NCI-H2196 (cell line): ENCODE measurements at regions not wholly inside any gene's neighbourhood (a gene's known extent, or its start where the extent isn't known, plus 50 kb on each side); places are given as distances from the start of the nearest gene placed in this dataset.

Experiments used
- DNase-seq: peaks from one replicate; lab custom pipeline; 2025; ENCODE audit not compliant: unreplicated experiment; lab: John Stamatoyannopoulos, UW

DNA sequence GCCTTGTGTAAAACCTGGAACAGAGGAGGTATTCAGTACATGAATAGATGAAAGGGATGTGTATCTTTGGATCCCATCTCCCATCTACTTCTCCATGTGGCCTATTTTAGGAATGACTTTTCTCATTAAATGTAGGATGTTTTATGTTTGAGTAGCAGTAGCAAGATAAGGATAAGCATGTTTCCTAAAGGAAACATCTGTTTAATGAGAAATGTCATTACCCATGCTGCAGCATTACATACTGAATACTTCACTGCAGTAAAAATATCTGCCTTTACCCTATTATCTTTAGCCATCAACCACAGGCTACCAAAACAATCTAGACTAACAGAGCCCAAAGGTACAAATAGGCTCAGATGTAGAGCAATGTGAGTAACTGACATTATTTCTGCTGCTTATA lies 419.2 kb upstream of the CYRIA start:
- DNase-seq, result no peak

DNA sequence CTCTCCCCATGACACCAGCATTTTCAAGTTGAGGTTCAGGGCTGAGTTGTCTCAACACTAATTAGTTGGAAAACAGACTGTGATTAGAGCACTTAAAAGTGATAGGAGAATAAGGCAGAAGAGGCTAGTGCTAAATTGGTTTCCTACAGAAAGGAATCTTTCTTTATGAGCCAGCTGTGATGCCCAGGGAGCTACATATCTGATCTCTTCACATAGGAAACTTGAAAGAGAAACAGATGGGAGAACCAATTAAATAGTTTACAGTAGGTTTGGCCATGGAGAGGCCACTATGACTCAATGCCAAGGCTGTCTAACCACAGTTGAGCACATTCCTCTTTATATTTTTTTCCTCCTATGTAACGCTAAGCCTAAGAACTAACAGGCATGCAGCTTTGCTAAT lies 418.3 kb upstream of the CYRIA start:
- DNase-seq, result no peak

DNA sequence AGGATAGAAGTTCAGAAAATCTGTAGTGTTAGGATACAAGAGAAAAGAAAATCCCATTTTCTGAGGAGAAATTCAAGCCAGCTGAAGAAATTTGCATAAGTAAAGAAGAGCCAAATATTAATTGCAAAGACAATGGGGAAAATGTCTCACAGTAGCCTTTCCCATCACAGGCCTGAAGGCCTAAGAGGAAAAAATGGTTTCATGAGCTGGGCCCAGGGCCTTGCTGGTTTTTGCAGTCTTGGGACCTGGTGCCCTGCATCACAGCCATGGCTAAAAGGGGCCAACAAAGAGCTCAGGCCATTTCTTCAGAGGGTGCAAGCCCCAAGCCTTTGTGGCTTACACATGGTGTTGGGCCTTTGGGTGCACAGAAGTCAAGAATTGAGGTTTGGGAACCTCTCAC lies 413.6 kb upstream of the CYRIA start:
- DNase-seq, result no peak

DNA sequence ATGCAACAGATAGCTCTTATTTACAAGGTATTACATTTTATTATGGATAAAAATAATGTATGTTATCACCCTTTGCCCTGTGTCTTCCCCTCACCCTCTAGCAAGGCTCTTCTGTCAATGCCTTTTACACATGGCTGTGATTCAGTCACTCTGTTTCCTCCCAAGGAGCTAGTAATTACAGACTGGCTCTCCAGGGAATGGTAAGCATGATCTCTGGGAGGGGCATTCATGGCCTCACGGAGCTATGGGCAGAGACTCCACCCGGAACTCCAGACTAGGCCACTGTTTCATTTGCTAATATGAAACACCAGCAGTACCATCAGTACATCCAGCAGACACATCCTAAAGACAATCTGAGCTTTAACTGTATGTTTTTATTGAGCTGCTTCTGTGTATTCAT lies 410.9 kb upstream of the CYRIA start:
- no peak for DNase-seq

DNA sequence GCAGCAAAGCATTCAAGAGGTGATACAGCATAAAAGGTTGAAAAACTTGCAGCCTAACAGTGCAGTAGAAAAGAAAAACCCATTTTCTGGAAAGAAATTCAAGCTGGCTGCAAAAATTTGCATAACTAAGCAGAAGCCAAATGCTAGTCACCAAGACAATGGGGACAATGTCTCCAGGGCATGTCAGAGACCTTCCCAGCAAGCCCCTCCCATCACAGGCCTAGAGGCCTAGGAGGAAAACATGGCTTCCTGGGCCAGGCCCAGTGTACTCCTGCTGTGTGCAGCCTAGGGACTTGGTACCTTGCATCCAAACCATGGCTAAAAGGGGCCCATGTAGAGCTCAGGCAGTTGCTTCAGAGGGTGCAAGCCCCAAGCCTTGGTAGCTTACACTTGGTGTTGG lies 405.1 kb upstream of the CYRIA start:
- DNase-seq, result no peak

DNA sequence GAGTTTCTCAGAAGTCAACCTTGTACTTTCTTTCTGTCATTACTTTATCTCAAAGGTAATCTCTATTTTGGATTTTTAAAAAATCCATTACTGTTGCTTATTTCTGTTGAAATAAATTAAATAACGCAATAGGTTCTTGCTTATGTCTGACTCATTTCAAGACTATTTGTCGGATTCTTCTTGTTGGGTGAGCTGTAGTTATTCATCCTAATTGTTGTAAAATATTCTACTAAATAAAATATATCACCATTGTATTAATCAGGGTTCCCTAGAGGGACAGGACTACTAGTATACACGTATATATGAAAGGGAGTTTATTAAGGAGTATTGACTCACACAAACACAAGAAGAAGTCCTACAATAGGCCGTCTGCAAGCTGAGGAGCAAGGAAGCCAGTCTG lies 403.9 kb upstream of the CYRIA start:
- no peak for DNase-seq

DNA sequence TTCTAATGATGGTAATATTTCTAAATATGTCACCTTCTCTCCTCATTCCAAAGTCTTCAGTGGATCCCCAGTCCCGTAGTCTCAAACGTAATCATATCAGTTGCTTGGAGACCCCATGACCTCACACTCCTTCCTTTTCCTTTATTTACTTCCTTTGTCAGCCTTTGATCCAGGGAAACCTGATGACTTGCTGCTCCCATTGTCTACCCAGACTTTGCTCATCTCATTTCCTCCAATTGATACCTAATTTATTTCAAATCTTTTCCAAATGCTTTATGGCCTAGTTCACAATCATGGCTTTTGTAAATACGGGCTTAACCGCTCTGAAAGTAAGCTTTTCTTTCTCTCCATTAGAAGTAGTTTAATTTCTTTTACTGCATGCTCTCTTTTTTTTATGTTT lies 402.4 kb upstream of the CYRIA start:
- no peak for DNase-seq

DNA sequence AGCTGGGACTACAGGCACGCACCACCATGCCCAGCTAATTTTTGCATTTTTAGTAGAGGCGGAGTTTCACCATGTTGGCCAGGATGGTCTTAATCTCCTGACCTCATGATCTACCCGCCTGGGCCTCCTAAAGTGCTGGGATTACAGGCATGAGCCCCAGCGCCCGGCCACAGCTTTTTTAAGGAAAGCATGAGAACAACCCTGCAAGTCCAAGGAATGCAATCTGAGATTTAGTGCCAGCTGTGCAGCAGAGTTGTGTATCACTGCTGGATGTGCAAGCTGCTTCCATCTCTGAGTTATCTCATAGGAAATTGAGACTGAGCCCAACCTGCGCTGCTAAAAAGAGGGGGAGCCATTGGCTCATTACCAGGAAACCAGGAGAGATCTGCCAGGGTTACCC lies 399.9 kb upstream of the CYRIA start:
- no peak for DNase-seq

DNA sequence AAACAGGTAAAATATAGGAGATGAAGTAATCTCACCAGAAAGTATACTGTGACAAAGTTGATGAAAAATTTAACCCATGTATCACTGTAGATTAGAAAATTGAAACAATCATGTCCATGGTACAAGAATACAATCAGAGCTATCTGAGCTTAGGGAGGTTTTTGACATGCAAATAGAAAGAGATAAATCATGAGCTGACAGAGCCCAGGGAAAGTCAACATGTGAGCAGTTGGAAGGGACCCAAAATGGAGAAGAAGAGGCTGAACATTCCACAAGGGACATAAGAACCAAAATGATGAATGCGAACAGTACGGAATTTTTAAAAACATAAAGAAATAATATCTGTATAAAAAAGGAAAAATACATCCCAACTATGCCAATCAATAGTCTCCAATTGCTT lies 395.4 kb upstream of the CYRIA start:
- no peak for DNase-seq

DNA sequence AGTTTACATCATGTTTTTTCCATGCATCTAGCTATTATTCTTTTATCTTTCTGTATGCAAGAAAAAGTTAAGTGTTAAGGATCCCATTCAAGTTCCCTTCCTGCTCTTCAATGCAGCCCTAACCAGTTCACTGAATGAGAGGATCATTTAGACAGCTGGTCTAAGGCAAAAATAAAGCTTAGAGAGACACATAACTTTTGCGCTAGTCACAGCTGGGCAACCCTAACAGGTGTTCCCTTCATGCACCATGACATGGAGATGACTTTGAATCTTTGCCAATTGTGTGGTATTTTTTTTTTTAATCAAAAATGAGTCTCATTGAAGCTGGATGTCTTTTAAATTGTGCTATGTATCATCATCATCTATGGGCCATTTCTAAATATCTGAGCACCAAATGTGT lies 393.8 kb upstream of the CYRIA start:
- DNase-seq, result no peak

DNA sequence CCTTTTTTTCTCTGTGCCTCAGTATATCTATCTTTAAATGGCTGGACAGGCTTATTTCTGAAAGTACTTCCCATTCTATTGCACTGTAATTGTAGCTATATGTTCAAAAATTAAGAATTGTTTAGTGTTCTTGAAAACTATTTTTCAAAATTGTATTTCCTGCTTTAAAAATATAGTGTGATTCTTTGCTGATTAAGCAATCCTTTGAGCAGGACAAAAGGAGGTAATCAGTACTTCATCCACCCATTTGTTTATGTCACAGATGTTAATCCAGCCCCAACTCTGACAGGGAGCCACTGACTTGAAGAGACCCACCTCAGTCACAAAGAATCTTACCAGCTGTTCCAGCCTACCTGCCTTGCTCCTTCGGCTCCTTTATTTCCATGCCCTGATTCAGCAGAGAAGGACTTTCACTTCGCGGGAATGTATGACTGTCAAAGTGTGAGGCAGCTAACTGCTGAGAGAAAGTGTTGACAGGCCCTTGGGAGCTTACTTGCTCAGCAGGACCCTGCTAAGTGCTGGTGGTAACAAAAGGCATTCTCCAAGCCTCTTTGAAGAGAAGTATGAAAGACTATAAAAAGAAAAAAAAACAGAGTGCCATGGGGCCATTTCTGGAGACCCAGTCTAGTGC lies 393.3 kb upstream of the CYRIA start:
- no peak for DNase-seq

DNA sequence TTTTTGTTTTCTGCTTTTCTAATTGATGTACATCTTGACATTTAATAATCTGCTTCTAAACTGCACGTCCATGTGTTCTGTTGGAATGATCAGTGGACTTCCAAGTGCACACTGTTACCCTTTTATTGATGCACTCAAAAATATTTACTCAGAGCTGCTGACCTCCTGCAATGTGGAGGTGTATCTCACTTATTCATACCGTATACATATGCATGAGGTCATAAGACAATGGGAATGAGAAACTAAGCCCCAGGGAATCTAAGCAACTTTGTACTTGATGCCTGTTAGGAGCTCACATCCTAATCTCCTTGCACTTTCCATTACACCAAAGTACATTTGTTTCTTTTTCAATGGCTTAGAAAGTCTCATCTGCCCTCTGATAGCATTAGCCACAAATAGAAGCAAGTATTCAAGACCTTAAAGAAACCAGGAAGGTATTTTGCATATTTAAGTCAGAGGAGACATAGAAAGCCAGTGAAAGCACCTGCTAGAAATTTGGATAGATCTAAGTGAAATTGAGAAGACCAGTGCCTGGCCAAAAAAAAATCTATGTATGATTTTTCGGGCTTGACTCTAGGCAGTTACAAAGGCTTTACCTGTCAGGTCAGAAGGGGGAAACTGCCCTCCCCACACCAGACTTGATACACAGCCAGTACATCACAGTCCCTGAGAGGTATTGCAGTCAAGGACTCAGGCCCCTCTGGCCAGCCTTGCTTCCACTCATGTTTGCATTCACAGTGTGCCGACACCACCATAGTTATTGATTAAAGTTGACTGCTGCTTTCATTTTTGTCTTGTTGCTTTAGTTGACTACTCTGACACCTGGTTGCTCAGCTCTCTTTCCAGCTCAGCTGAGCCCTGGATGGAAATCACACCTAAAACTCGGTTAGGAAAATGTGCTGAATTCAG lies 391.7 kb upstream of the CYRIA start:
- DNase-seq, result no peak

DNA sequence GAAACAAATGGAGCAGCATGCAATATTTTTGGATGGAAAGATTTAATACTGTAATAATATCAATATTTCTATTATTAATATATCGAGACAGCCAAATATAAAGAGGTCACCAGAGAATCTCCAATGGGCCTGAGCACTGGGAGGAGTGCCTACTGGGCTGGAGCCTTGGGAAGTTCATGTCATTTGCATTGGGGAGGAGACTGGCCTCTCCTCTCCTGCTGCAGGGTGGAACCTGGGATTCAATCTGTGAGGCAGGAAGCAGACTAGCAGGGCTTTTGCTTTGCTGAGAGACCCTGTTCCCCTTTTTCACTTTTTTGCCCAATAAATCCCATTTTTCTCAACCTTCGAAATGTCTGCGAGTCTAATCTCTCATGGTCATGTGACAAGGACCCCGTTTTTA lies 390.6 kb upstream of the CYRIA start:
- DNase-seq, result no peak

DNA sequence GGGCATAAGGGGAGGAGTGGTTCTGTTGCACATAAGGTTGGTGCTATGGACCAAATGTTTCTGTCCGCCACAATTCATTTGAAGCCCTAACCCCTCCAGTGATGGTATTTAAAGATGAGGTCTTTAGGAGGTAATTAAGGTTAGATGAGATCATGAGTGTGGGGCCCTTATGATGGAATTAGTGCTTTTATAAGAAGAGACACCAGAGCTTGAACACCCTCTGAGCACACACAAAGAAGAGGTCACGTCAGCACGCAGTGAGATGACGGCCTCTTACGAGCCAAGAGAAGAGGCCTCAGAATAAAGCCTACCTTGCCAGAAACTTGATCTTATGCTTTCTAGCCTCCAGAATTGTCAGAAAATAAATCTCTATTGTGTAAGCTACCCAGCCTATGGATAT lies 386.4 kb upstream of the CYRIA start:
- DNase-seq, result no peak

DNA sequence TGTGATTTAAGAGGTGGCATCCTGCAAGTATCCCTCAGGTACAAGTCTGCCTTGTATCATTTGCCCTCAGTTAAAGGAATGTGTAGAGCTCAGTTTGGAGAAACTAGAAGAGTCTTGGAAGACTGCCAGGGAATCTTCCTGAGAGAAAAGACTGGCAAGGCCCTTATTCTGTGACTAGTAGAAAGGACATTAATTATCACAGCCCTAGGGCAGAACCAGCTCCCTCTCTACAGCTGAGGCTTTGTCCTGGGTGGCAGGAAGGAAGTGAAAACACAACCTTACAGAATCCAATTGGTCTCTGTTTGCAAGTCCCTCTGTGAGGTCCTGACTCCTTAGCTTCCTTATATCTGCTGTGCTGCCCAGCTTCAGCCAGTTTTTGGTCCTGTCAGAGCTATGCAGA lies 385.9 kb upstream of the CYRIA start:
- DNase-seq, result no peak

DNA sequence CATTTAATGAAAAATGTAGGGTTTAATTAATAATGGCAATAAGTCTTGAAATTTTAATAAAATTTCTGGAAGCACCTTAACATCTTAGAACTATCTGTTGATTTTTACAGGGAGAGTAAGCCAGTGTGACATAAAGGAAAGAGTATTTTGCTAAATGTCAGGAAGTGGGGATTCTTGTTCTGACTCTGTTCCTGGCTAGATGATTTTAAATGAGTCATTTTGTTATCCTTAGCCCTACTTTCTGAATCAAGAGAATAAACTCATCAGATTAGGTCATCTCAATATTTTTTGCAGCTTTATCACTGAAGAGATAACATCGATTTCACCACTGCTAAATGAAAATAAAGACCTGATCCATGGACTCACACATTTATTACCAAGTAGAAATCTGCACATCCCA lies 377.5 kb upstream of the CYRIA start:
- no peak for DNase-seq

DNA sequence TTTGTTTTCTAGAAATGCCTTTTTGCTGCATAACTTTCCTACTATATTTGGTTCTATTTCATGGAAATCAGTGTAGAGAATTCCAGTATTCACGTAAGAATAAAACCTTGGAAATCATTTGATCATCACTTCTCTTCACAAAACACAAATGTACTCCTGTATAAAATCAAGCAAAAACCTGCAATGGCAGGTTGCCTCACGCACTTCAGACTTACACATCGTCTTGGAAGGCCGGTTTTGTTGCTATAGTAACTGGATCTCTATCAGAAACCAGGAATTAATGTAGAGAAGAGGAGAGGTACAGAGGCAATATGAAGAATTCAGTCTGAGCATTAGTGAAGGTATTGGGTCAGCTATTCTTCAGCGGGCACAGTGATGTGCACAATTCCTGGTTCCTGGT lies 370.7 kb upstream of the CYRIA start:
- no peak for DNase-seq

DNA sequence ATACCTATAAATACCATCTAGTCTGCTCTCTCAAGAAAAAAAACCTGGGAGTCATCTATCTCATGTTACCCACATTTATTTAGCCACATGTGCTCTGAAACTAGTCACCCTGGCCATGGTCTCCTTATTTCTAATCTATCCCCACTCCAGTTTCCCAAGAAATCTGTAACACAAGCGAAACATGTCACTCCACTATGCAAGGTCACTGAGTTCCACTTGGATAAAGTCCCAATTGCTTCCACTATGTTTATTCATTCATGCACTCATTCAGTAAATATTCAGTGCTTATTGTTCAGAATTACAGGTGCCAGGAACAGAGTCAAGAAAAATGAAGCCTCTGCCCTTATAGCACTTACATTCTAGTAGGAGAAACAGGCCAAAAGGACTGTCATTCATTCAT lies 369.4 kb upstream of the CYRIA start:
- no peak for DNase-seq

DNA sequence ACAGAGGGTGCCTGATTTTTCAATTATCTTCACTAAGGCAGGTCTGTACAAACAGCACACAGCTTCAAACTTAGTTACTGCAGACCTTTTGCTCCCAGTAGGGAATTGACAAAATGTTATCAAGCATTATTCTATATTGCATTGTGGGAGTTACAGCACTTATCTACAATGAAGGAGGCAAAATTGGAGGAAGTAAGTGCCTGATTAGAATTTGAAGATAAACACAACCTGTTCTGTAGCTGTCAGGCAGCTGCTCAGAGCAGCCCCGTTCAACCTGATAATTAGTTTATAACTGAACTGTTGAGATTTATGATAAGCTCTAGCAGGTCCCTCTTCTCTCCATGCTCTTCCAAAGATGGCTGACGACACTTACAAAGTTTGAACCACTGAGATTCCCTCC lies 364.4 kb upstream of the CYRIA start:
- DNase-seq, result no peak

DNA sequence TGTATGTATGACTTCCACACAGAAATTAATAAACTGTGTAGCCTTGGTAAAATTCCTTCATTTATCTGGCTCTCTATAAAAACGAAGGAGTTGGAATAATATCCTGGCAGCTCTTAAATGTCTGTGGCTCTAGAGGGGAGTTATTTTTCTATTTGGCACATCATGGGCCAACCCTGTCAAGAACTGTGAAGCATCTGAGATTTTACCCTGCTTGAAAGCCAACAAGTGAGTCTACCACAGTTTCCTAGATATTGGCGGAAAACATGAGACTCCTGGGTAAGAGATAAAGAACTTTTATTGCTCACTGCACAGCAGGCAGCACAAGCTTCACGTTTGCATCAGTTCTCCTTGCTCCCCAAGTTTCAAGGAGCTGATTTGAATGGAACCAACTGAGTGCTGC lies 346.7 kb upstream of the CYRIA start:
- no peak for DNase-seq

DNA sequence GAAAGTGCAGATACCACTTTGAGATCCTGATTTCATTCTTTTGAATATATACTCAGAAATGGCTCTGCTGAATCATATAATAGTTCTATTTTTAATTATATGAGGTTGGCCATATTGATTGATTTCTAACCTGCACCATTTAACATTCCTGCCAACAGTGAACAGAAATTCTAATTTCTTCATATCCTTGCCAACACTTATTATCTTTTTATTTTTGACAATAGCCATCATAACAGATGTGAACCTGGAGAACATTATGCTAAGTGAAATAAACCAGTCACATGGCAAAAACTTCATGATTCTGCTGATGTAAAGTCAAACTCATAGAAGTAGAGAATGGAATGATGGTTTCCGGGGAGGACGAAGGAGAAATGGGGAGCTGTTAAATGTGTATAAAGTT lies 344.5 kb upstream of the CYRIA start:
- DNase-seq, result no peak

DNA sequence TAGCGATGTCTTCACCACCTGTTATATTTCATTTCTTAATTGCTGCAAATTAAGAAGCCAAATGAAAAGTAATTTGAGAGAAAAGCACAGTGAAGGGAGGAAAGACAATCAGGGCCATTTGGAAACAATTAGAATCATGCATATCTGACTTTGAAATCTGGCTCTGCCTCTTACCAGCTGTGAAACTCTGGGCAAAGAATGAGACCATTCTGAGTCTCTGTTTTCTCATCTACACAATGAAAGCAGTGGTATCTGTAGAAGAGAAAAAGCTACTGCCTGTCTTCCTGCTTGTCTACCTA lies 334.5 kb upstream of the CYRIA start:
- no peak for DNase-seq
